ENCODE measurements at regions not wholly inside any gene's neighbourhood (a gene's known extent, or its start where the extent isn't known, plus 50 kb on each side); places are given as distances from the start of the nearest gene placed in this dataset.

GRCh38 chr2:180513389-180513788 lies 467.0 kb upstream of the UBE2E3 start:
- TF ChIP-seq POLR2A (IDR thresholded peaks at IDR 0.05): no peak
- TF ChIP-seq POLR2AphosphoS5 (IDR thresholded peaks at IDR 0.05): no peak
- TF ChIP-seq CTCF (IDR thresholded peaks at IDR 0.05): no peak
- intact Hi-C loops (cut with DNase I): no loop called here
- Histone ChIP-seq H3K27ac (no peak overlapping the region), H3K27me3 (replicated peaks; ENCODE audit: insufficient read depth) (no peaks in the 10 kb centered on the region), H3K4me3 (no peak overlapping the region), H3K36me3 (no peaks in the 10 kb centered on the region), H3K4me1 (replicated peaks) (no peaks in the 10 kb centered on the region), H3K9me3 (no peaks in the 10 kb centered on the region)
- no peak for DNase-seq (ENCODE audit: low spot score)
- 92% methylated on average over 1 of the region's 1 CpG for WGBS

- Histone ChIP-seq H3K4me3 (no peak overlapping the region), H3K27me3 (replicated peaks; ENCODE audit: insufficient read depth) (no peaks in the 10 kb centered on the region), H3K4me1 (replicated peaks) (no peaks in the 10 kb centered on the region), H3K9me3 (no peaks in the 10 kb centered on the region), H3K27ac (no peak overlapping the region), H3K36me3 (no peaks in the 10 kb centered on the region)
- no peak for DNase-seq (ENCODE audit: low spot score)
- WGBS: 90% methylated on average over 2 of the region's 2 CpGs
- intact Hi-C loops (cut with DNase I): no loop called here
- TF ChIP-seq POLR2AphosphoS5 (IDR thresholded peaks at IDR 0.05) (no peak), POLR2A (IDR thresholded peaks at IDR 0.05) (no peak), CTCF (IDR thresholded peaks at IDR 0.05) (no peak)
Measured at GRCh38 chr2:180508458-180508857, 471.9 kb upstream of the UBE2E3 start.

- Histone ChIP-seq H3K27me3 (replicated peaks; ENCODE audit: insufficient read depth) (no peaks in the 10 kb centered on the region), H3K9me3 (no peaks in the 10 kb centered on the region), H3K36me3 (no peaks in the 10 kb centered on the region), H3K27ac (no peak overlapping the region), H3K4me1 (replicated peaks) (no peaks in the 10 kb centered on the region), H3K4me3 (no peak overlapping the region)
- no peak for TF ChIP-seq POLR2A (IDR thresholded peaks at IDR 0.05)
- no peak for TF ChIP-seq CTCF (IDR thresholded peaks at IDR 0.05)
- TF ChIP-seq POLR2AphosphoS5 (IDR thresholded peaks at IDR 0.05): no peak
- intact Hi-C loops (cut with DNase I): no loop called here
- no peak for DNase-seq (ENCODE audit: low spot score)
- WGBS: 74% methylated on average over 2 of the region's 2 CpGs
Measured at GRCh38 chr2:180507028-180507427, 473.4 kb upstream of the UBE2E3 start.

- Histone ChIP-seq H3K9me3 (no peaks in the 10 kb centered on the region), H3K36me3 (no peaks in the 10 kb centered on the region), H3K4me1 (replicated peaks) (no peaks in the 10 kb centered on the region), H3K4me3 (no peak overlapping the region), H3K27me3 (replicated peaks; ENCODE audit: insufficient read depth) (no peaks in the 10 kb centered on the region), H3K27ac (no peak overlapping the region)
- TF ChIP-seq CTCF (IDR thresholded peaks at IDR 0.05): no peak
- TF ChIP-seq POLR2AphosphoS5 (IDR thresholded peaks at IDR 0.05): no peak
- TF ChIP-seq POLR2A (IDR thresholded peaks at IDR 0.05): no peak
- WGBS: 52% methylated on average over 1 of the region's 1 CpG
- intact Hi-C loops (cut with DNase I): no loop called here
- DNase-seq (ENCODE audit: low spot score): no peak
Measured at GRCh38 chr2:180505203-180505602, 475.2 kb upstream of the UBE2E3 start.

GRCh38 chr2:180497621-180498152 lies 482.7 kb upstream of the UBE2E3 start:
- TF ChIP-seq POLR2A (IDR thresholded peaks at IDR 0.05): no peak
- no peak for TF ChIP-seq CTCF (IDR thresholded peaks at IDR 0.05)
- no peak for TF ChIP-seq POLR2AphosphoS5 (IDR thresholded peaks at IDR 0.05)
- no peaks in the 10 kb centered on the region for H3K9me3 ChIP-seq
- H3K4me1 ChIP-seq (replicated peaks): no peaks in the 10 kb centered on the region
- H3K27me3 ChIP-seq (replicated peaks; ENCODE audit: insufficient read depth): no peaks in the 10 kb centered on the region
- WGBS: 54% methylated on average over 1 of the region's 1 CpG
- no peak overlapping the region for H3K4me3 ChIP-seq
- H3K27ac ChIP-seq: no peak overlapping the region
- no peak for DNase-seq (ENCODE audit: low spot score)
- intact Hi-C loops (cut with DNase I): no loop called here
- H3K36me3 ChIP-seq: no peaks in the 10 kb centered on the region
